ENCODE measurements at regions not wholly inside any gene's neighbourhood (a gene's known extent, or its start where the extent isn't known, plus 50 kb on each side); places are given as distances from the start of the nearest gene placed in this dataset.

GRCh38 chr15:36495456-36495991 lies 83.9 kb upstream of the CDIN1 start:
- TF ChIP-seq, protein P1, sequence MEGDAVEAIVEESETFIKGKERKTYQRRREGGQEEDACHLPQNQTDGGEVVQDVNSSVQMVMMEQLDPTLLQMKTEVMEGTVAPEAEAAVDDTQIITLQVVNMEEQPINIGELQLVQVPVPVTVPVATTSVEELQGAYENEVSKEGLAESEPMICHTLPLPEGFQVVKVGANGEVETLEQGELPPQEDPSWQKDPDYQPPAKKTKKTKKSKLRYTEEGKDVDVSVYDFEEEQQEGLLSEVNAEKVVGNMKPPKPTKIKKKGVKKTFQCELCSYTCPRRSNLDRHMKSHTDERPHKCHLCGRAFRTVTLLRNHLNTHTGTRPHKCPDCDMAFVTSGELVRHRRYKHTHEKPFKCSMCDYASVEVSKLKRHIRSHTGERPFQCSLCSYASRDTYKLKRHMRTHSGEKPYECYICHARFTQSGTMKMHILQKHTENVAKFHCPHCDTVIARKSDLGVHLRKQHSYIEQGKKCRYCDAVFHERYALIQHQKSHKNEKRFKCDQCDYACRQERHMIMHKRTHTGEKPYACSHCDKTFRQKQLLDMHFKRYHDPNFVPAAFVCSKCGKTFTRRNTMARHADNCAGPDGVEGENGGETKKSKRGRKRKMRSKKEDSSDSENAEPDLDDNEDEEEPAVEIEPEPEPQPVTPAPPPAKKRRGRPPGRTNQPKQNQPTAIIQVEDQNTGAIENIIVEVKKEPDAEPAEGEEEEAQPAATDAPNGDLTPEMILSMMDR (IDR thresholded peaks at IDR 0.05 in 4 of 5, conservative IDR thresholded peaks at IDR 0.05 in 1 of 5): no peak
- TF ChIP-seq POLR2A (IDR thresholded peaks at IDR 0.05): no peak
